HS-5 (cell line): ENCODE measurements at regions not wholly inside any gene's neighbourhood (a gene's known extent, or its start where the extent isn't known, plus 50 kb on each side); places are given as distances from the start of the nearest gene placed in this dataset.

ENCODE experiments used
- DNase-seq: peaks from one replicate; pipeline ENCODE4 v3.0.0-alpha.2; 2012; ENCODE audit warnings: low read depth

DNA sequence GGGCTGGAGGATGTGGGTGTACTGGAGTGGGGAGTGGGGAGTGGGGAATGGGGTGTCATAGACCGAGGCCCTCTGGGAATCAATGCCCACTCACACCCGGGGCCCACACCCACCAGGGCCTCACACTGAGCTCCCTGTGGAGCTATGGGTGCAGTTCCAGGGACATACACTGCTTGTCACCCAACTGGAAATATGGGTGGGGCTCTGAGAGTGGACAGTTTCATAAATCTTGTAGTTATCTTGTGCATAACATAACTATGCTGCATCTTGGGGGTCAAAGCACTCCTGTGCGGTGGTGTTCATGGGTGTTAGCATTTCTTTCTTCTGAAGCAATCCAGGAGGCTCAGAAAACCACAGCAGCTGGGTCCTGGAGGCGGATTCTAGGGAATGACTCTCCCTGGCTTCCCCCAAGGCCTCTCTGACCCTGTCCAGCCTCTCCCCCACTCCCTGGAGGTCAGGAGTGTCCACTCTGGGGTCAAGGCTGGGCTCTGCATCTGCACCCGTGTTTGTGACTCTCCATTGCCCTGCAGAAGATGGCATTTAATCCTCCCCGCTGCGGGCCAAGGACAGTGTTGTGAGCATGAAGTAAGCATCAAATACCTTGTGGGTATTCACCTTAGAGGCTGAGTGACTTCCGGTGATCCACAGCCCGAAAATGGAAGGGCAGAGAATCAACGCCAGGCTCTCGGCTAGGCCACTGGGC is 172.5 kb downstream of the CTTN start:
- no peak for DNase-seq

DNA sequence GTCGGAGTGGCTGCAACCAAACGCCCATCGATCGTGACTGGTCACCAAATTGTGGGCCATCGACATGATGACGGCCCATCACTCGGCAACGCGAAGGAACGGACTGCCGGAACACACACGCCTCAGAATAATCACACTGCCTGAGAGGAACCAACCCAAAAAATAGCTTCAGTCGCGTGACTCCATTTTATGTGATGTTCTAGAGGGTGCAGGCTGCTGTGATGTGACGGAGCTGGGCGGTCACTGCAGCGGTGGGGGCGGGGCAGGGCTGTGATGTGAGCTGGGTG is 174.6 kb downstream of the CTTN start:
- no peak for DNase-seq

DNA sequence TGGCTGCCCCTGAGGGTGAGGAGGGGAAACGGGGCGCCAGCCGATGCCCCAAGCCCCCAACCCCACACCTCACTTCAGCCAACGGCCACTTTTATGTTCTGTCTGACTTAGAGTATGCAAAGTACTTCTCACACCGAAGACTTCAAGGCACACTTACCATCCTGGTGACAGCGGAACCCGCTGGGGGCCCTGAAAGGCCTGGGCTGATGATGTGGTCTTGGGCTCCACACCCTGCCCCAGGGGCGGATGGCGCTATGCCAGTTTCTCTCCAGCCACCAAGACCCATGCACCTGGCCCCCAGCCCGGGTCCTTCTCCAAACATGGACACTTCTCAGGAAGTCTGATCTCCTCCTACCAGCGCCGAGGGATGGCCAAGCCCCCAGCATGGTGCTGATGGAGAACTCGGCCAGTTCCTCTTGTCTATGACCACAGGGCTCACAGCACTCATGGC is 175.4 kb downstream of the CTTN start:
- DNase-seq = no peak

DNA sequence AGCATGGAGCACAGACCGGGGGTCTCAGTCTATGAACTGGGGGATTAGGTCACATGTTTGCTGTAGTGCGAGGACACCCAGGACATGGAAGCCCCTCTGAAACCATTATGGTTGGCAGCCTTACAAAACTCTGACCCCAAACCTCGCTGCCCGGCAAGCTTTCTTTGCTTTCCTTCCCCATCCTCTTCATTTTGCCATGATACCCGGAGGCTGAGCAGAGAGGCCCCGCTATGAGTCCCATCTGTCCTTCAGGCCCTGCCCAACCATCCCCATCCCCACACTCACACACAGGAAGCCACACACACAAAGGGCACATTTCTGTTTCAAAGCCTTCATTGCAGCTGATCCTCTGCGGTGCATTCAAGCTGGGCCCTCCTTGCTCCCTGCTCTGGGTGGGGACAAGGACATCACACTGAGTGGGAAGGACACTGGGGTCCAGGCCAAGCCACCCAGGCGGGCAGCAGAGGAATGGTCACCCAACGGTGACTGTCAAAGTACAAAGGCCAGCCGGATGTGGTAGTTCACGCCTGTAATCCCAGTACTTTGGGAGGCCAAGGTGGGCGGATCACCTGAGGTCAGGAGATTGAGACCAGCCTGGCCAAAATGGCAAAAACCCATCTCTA is 176.5 kb downstream of the CTTN start:
- DNase-seq = no peak

DNA sequence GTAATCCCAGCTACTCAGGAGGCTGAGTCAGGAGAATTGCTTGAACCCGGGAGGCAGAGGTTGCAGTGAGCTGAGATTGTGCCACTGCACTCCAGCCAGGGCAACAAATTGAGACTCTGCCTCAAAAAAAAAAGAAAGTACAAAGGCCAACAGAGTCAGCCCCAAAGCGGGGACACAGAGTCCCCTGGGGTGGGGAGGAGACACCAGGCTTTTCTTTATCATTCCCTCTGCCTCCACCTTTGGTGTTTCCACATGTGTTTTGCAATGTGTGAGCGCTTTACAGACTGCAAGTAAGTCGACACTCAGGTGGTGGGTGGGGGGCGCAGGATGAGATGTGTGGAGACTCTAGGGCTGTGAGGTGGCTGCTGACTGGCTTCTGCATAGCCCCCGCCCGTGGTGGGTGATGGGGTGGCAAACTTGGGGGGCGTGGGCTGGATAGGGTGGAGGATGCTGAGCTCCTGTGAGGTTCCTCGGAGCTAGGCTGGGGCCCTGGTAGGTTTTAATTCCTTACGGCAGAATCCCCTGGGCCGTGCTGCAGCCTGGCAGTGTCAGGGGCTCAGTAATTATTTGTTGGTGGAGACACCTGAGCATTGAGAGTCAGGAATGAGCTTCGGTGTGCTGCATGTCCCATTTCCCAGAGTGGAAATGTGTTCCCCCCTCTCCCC is 177.2 kb downstream of the CTTN start:
- no peak for DNase-seq

DNA sequence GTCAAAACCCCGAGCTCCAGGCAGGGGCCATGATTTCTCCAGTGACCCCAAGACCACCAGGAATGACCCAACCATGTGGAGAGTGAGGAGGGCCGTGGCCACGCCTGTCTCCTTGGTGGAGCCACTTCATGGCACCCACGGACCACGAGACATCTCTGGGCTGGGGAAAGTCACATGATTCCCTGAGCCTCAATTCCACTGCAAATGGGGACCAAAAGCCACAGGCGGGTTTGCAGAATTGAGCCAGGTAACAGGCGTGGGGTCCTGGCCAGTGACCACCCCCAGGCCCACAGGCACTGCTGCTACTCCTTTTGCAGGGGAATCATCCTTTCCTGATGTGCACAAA is 178.9 kb downstream of the CTTN start:
- DNase-seq = no peak

DNA sequence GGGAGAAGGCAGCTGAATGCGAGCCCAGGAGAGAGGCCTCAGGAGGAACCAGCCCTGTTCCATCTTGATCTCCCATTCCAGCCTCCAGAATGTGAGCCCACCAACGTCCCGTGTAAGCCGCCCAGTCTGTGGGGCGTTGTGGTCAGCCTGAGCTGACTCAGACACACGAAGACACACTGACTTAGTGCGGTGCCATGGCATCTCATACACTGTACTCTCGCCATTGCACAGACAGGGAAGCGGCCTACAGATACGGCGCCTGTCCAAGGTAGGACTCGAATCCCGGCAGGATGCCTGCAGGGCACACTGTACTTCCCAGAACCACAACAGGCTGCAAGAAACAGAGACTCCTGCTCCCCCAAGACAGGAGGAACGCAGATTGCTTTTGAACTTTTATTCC is 179.6 kb downstream of the CTTN start:
- no peak for DNase-seq

DNA sequence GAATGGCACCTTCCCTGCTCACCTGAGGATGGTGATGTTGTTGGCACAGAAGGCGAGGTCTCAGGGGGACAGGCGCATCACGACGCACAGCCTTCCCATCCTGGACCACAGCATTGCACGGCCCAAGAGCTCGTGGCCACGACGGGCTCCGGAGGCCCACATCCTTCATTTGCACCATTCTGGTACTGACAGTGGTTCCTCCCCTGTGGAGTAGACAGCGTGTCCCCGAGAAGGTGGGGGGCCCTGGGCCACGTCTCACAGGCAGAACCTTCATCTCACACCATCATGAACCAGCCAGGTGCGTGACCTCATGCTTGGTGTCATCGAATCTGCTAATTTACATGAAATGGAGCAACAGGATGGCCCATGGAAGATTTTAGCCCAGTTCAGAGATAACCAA is 180.0 kb downstream of the CTTN start:
- no peak for DNase-seq

DNA sequence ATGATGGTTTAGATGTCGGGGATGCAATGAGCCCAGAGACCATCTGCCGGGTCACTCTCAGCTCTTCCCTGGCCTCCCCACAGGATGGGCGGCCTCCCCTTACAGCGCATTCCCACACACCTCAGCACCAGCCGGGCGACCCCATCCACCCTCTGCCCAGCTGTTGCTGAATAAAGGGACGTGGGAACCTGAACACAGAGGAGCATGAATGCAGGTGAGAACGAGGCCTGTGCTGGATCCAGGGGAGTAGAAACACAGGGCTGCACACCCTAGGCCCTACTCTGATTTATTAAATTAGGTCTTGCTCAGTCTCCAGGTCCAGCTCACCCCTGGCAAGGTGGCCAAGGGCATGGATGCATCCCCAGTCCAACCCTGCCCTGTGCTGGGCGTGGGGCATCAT is 180.5 kb downstream of the CTTN start:
- DNase-seq = no peak

DNA sequence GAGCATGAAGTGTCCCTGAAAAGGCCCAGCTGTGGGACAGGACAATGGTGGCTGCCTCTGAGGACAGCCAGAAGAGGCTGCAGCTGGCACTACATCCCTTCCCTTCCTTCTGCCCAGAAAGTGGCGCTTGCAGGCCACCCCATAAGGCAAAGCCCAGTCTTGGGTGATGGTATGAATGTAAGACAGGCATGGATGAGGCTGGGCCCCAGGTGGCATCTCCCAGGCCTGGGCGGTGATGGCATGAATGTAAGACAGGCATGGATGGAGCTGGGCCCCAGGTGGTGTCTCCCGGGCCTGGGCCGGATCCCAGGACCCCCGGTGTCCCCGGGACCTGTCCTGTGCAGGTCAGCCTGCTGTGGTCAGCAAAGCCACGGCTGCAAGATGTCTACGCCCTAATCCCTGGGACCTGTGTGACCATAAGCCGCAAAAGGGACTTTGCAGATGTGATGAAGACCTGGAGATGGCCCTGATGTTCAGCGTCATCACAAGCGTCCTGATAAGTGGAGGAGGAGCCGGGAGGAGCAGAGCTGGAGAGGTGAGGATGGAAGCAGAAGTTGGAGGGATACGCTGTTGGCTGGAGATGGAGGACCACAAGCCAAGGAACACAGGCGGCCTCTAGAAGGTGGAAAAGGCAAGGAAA is 181.1 kb downstream of the CTTN start:
- DNase-seq = no peak

DNA sequence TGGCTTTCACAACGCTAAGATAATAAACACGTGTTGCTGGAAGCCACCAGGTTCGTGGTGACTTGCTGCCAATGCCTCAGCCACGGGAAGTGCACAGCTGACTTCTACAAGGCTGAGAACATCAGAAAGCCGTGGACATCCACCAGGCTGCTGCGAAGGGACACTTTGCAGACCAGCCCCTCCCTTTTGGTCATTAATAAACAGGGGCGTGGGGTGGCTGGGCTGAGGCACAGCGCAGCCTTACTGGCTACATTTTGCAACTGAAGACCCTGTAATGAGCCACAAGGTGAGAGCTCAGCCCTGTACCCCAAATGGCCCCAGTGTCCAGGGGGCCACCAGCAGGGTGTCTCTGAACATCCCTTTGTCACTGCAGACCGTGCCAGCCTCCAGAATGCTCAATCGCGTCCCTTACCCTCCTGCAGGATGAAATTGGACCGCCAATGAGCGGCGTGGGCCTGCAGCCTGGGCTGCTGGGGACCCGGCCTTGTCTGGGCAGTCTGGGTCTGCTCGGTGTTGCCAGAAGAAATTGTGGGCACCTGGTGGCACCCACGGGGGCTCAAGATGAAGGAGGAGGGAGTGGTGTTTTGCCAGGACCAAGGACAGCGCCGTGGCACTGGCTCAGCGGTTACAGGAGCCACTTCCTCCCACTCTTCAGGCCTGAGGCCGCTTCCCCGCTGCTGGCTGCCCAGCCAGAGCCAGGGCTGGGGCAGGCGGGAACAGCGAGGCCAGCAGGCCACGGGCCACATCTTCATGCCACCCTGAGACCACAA is 181.9 kb downstream of the CTTN start:
- no peak for DNase-seq

DNA sequence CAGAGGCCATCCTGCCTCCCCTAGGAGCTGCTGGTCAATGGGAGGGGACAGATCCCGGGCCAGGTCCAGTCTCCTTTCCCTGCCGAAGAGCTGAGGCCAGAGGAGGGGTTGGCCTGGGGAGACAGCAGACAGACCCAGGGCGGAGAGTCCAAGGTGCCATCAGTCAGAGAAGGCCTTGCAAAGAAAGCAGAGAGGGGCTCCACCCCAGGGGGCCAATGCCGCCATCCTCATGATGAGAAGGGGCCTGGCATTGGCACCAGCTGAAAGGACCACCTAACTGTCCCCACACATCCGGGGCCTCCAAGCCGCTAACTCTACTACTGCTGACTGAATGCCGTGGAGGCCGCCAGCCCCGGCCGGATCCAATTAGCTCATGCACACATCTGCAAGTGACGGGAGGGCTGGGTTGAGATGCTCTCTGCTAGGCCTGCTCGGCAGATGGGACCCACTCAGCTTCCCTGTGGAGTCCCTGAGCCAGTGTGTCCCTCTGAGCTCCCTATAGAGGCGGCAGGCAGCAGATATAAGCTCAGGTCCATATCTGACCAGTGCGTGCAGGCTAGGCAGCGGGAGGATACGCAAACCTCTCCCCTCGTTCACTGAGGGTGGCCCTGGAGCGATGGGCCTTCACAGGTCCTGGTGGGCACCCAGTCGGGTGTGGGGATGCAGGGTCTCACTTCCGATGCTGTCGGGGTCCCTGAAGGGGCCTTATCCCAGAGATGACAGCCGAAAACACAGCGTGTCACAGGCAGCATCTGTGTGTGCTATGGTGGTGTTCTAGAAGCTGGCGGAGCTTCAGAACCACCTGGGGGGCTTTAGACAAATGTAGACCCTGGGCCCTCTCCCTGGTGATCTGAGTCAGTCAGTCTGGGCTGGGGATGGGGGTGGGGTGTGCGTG is 183.9 kb downstream of the CTTN start:
- no peak for DNase-seq

DNA sequence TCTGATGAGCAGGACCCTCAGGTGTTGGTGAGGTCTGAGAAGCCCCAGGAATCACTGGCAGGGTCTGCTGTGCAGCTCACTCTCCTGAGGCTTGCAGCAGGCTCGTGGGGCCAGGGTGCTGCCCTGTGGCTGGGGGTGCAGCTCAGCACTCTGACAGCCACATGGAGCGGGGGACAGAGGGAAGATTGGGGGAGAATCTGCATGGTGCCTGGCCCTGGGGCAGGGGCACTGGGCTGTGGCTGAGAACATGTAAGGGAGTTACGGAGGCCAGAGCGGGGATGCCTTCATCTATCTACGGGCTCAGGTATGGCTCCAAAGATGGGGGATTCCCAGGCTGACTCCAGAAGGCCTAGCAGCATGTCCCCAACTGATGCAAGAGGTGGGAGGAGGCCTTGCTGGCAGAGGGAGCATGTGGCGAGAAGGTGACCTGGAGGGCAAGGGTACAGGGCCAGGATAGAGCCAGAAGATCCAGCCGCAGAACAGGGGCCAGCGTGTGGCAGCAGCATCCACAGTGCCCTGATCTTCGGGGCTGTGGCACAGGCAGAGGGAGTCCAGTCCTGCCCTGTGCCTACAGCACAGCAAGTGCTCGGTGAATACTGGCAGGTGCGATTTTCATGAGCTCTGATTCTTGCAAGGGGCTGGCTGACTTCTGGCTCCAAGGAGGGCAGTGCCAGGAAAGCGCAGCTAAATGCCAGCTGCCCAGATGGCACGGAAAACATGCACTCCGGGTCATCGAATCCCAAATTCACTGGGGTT is 184.7 kb downstream of the CTTN start:
- no peak for DNase-seq

DNA sequence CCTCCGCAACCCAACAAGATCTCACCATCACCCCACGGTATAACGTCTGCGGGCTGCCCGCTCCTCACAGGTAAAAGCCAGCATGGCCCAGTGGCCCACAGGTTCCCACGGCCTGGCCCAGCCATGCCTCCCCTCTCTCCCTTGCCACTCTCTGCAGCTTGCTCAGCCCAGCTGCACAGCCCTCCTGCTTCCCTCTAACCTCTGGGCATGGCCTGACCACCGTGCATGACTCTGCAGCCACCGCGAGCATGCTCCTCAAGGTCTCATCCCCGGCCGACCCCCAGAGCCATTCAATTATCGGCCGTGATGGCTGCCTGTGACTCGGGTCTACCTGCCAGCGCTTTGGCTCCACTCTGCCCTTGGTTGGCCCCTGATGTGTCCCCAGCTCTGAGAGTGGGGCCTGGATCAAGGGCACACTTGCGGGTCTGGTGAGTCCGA is 185.5 kb downstream of the CTTN start:
- DNase-seq = no peak

DNA sequence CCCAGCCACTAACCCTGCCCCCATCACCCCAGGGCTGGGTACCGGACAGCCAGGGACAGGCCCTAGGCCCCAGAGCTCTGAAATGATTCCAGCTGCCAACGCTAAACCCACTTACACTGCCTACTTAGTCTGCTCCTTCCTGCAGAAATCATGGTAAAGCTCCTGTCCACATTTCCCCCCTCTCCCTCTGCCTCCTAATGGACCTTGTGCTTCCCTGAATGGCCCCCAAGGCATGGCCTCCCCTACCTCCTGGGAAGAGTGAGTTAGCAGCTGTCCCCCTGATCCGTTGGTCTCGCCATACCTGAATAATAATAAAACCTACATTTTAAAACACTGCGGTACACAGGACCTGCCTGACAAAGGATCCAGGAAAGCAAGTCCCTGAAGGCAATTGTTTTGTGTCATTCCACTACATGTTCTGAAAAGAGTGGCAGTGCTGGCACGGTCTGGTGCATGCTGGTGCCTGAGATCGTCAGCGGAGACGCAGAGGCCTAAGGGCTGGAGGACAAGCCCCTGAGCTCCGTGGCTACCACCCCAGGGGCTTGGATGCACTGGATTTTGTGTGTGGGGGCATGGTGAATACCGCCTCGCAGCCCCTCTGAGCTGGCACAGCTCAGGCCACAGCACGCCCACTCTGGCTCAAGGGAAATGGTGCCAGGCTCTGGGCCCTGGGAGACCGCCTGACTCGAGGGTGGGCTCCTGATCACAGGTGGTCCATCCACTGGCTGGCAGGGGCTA is 186.3 kb downstream of the CTTN start:
- DNase-seq = no peak

DNA sequence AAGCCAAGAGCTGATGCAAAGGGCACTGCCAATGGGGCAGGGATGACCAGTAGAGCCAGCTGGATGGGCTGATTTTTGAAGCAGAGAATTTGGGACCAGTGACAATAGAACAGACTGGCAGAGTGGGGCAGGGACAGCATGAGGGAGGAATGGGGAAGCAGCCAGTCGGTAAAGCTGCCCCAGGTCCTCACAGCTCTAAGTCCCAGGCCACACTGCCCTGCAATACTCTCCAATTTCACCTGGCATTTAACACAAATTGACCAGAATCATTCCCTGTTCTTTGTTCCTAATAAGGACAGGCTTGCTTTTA is 186.9 kb downstream of the CTTN start:
- DNase-seq = no peak

DNA sequence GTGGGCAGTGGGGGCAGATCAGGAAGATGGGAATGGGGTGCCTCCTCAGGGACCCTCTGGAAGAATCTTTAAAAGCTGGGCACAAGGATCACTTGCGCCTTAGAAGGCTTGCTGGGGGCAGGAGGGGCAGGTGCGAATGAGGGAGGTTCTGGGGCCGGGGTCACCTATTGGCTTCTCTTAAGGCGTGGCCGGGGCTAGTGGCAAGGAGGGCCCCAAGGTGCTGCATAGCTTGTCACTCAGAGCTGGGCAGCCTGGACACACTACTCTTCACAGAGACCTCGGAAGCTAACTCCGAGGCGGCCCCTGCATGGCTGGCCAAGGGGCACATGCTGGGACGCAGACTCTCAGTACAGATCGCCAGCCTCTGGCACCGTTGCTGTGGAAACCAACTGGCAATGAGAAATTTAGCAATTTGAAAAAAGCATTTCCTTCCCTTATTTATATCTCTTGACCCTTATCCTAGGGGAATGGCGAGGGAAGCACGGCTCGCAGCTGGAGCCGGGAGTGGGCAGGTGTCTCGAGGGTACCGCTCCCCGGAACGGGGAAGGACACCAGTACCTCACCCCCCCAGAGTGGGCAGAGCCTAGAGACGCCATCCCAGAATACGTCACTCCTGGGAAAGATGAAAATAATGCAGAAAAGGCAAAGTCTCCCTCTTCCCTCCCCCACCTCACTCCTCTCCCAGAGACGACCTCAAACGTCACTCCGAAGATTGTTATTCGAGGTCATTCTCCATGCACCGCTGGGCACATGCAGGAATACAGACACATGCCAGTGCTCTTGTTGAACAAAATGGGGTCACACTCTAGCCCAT is 188.1 kb downstream of the CTTN start:
- DNase-seq = no peak

DNA sequence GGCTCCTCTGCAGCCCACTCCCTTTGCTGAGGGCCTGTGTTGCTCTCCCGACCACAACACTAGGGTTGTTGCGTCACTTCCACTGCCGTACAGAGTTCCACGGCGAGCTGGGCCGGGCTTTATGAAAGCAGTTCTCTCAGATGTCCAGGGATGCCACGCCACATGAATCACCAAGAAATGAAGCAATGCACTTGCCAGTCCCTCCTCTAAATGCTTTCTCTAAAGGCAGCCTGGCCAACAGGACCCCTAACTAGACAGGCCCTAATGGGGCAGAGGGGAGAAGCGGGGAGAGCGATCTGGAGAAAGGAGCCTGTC is 188.7 kb downstream of the CTTN start:
- DNase-seq = no peak

DNA sequence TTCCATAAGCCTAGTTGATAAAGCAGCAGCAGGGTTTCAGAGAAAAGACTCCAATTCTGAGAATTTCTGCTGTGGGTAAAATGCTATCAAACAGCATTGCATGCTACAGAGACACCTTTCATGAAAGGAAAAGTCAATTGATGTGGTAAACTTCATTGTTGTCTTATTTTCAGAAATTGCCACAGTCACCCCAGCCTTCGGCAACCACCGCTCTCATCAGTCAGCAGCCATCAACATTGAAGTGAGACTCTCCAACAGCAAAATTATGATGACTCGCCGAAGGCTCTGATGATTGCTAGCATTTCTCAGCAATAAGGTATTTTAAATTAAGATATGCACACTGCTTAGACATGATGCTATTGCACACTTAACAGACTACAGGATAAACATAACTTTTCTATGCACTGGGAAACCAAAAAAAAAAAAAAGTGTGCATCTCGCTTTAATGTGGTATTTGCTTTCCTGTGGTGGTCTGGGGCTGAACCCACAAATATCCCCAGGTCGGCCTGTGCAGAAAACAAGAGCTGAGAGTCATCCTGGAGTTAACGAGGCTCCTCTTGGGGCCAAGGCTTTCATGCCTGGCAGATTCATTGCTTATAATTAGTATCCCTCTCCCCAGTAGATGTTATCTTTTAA is 192.1 kb downstream of the CTTN start:
- no peak for DNase-seq
